Erythroblast (primary cell): ENCODE measurements at regions not wholly inside any gene's neighbourhood (a gene's known extent, or its start where the extent isn't known, plus 50 kb on each side); places are given as distances from the start of the nearest gene placed in this dataset.

Experiments
- GATA1 ChIP-seq: IDR thresholded peaks from 2 replicates; pipeline ENCODE4 v1.6.1; 2011; ENCODE audit warnings: low read depth, mild to moderate bottlenecking, control low read depth, low read length, moderate library complexity
- POLR2A ChIP-seq: IDR thresholded peaks from 2 replicates; pipeline ENCODE4 v1.6.1; 2011; ENCODE audit warnings: mild to moderate bottlenecking, low read length

- TF ChIP-seq POLR2A: no peak
- TF ChIP-seq GATA1: no peak
These were observed 774.5 kb upstream of the RGMB start for GRCh38 chr5:97998941-97999340.
